HL-60 (cell line): ENCODE measurements at regions not wholly inside any gene's neighbourhood (a gene's known extent, or its start where the extent isn't known, plus 50 kb on each side); places are given as distances from the start of the nearest gene placed in this dataset.

Experiments used
- CTCF ChIP-seq: IDR thresholded peaks from one replicate; pipeline ENCODE4 v1.5.1; 2011; ENCODE audit warnings: low read length, control low read depth, inconsistent platforms; ENCODE audit not compliant: insufficient read depth
- GABPA ChIP-seq: IDR thresholded peaks from 2 replicates; pipeline ENCODE4 v1.6.1; 2012; ENCODE audit warnings: low read depth
- POLR2AphosphoS5 ChIP-seq: IDR thresholded peaks from 2 replicates; pipeline ENCODE4 v1.6.1; 2012; ENCODE audit warnings: low read depth
- REST ChIP-seq: IDR thresholded peaks from 2 replicates; pipeline ENCODE4 v1.6.1; 2012; ENCODE audit warnings: low read depth; ENCODE audit not compliant: insufficient replicate concordance
- SPI1 ChIP-seq: IDR thresholded peaks from 2 replicates; pipeline ENCODE4 v1.6.1; 2012; ENCODE audit warnings: low read depth, mild to moderate bottlenecking, borderline replicate concordance

GRCh38 chr20:56752274-56752673 lies 123.2 kb downstream of the TFAP2C start:
- TF ChIP-seq CTCF = no peak
- no peak for TF ChIP-seq REST
- TF ChIP-seq POLR2AphosphoS5 = no peak
- TF ChIP-seq GABPA = no peak
- no peak for TF ChIP-seq SPI1
